Testis (tissue), 2 donors: ENCODE measurements at regions not wholly inside any gene's neighbourhood (a gene's known extent, or its start where the extent isn't known, plus 50 kb on each side); places are given as distances from the start of the nearest gene placed in this dataset.

Experiments
- DNase-seq: peaks from one replicate; pipeline ENCODE4 v3.0.0-alpha.2; 2019
- H3K27ac ChIP-seq, 2 donors: fragments of 200-600 bp; sonication (generic); one replicate each; pipeline ENCODE4 v1.5.1; 2019
- H3K27me3 ChIP-seq: fragments of 200-600 bp; sonication (generic); one replicate; pipeline ENCODE4 v1.5.1; 2019
- H3K36me3 ChIP-seq: fragments of 200-600 bp; sonication (generic); one replicate; pipeline ENCODE4 v1.5.1; 2017; ENCODE audit warnings: low read depth; ENCODE audit errors: missing control alignments
- H3K4me1 ChIP-seq: fragments of 200-600 bp; sonication (generic); one replicate; pipeline ENCODE4 v1.5.1; 2019
- H3K4me3 ChIP-seq, 2 donors: fragments of 200-600 bp; sonication (generic); one replicate each; pipeline ENCODE4 v1.5.1; 2017 to 2019
- H3K9me3 ChIP-seq: fragments of 200-600 bp; sonication (generic); one replicate; pipeline ENCODE4 v1.5.1; 2017
- POLR2A ChIP-seq: fragments of 450-650 bp; IDR thresholded peaks from one replicate; pipeline ENCODE4 v1.6.1; 2017; ENCODE audit warnings: antibody characterized with exemption, mild to moderate bottlenecking, moderate library complexity
- WGBS, 2 donors: methylation state at CpG; one replicate each; pipeline ENCODE4 v1.1.5; 2018; 5-methylcytosine and 5-hydroxymethylcytosine counted together
- intact Hi-C: fragments of 100-400 bp; cut with DNase I; formaldehyde crosslinking; loops from one replicate; pipeline ENCODE4 v1.15.1; 2023; ENCODE audit warnings: low total_unique reads
- TF ChIP-seq, protein P1 (sequence below), 3 experiments: fragments of 450-650 bp in 2 of 3; fragments of 200-600 bp in 1 of 3; sonication (generic) in 1 of 3; IDR thresholded peaks; one replicate each; pipeline ENCODE4 v1.5.1; 2016 to 2019; ENCODE audit warnings: antibody characterized with exemption in 3 of 3, mild to moderate bottlenecking in 2 of 3, moderate library complexity in 1 of 3

DNA sequence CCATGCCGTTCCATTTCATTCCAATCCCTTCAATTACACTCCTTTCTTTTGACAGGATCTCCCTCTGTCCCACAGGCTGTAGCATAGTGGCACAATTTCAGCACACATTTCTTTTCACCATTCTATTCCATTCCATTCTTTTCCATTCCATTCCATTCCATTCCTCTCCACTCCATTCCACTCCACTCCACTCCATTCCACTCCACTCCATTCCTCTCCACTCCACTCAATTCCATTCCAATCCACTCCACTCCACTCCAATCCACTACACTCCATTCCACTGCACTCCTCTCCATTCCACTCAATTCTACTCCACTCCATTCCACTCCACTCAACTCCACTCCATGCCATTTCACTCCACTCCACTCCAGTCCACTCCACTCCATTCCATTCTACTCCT is 1495.1 kb downstream of the TSPY10 start:
- WGBS, 2 donors = 38 to 55% methylated on average over 1 of the region's 1 CpG
- no peaks in the 10 kb centered on the region for H3K27me3 ChIP-seq
- H3K36me3 ChIP-seq = no peaks in the 10 kb centered on the region
- DNase-seq = no peak
- no peaks in the 10 kb centered on the region for H3K9me3 ChIP-seq
- TF ChIP-seq POLR2A = no peak
- TF ChIP-seq, protein P1, sequence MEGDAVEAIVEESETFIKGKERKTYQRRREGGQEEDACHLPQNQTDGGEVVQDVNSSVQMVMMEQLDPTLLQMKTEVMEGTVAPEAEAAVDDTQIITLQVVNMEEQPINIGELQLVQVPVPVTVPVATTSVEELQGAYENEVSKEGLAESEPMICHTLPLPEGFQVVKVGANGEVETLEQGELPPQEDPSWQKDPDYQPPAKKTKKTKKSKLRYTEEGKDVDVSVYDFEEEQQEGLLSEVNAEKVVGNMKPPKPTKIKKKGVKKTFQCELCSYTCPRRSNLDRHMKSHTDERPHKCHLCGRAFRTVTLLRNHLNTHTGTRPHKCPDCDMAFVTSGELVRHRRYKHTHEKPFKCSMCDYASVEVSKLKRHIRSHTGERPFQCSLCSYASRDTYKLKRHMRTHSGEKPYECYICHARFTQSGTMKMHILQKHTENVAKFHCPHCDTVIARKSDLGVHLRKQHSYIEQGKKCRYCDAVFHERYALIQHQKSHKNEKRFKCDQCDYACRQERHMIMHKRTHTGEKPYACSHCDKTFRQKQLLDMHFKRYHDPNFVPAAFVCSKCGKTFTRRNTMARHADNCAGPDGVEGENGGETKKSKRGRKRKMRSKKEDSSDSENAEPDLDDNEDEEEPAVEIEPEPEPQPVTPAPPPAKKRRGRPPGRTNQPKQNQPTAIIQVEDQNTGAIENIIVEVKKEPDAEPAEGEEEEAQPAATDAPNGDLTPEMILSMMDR (IDR thresholded peaks at IDR 0.05) = no peak
- intact Hi-C loops = no loop called here
- H3K4me3 ChIP-seq = no peak overlapping the region
- H3K27ac ChIP-seq = no peak overlapping the region
- H3K4me1 ChIP-seq = no peaks in the 10 kb centered on the region

- no peaks in the 10 kb centered on the region for H3K36me3 ChIP-seq
- H3K27me3 ChIP-seq = no peaks in the 10 kb centered on the region
- no peaks in the 10 kb centered on the region for H3K9me3 ChIP-seq
- no peak overlapping the region for H3K27ac ChIP-seq
- no peak overlapping the region for H3K4me3 ChIP-seq
- intact Hi-C loops = no loop called here
- H3K4me1 ChIP-seq = no peaks in the 10 kb centered on the region
- TF ChIP-seq, protein P1 (IDR thresholded peaks at IDR 0.05) = no peak
- TF ChIP-seq POLR2A = no peak
- DNase-seq = peak; percentile 14
- 8 to 31% methylated on average over 2 to 7 of the region's 7 CpGs for WGBS, 2 donors
Measured at GRCh38 chrY:11044234-11044883, 1516.7 kb downstream of the TSPY10 start.

DNA sequence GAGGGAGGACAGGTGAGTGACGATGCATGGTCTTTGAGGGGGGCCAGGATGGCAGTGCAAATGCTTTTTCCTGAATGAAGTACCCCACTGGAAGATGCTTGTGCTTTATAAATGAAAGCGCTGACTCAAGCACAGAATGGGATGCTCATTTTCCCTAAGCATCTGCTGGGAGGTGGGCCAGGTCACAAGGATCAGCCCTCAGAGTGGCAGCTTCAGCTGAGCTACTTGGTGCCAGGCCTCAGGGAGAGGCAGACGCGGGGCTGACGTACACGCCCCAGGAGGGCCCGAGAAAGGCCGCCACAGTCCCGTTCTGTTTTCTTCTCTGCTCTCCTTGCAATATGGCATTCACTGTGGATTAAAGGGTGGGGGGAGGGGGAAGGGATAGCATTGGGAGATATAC is 1535.8 kb downstream of the TSPY10 start:
- intact Hi-C loops = no loop called here
- Histone ChIP-seq H3K4me1 (no peaks in the 10 kb centered on the region), H3K36me3 (no peaks in the 10 kb centered on the region), H3K27ac (no peak overlapping the region), H3K9me3 (no peaks in the 10 kb centered on the region), H3K4me3 (no peak overlapping the region), H3K27me3 (no peaks in the 10 kb centered on the region)
- 61 to 70% methylated on average over 8 to 9 of the region's 9 CpGs for WGBS, 2 donors
- DNase-seq = no peak
- TF ChIP-seq, protein P1 (IDR thresholded peaks at IDR 0.05) = no peak
- TF ChIP-seq POLR2A = no peak

DNA sequence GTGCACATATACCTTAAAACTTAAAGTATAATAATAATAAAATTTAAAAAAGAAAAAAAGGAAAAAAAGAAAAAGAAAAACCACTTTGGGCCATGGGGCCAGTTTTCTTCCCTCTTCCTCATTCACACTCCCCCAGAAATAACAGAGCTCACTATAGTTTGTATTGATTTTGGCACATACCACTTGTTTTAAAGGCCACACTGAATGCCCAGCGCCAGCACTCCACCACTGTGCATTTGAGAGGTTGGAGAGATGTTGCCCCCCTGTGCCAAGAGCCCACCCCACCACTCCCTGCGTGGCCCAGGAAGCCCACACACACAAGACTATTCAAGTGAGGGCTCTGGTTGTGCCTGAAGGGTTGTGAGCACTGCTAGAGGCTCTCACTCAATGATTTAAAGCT is 1536.3 kb downstream of the TSPY10 start:
- 17 to 21% methylated on average over 2 of the region's 2 CpGs for WGBS, 2 donors
- Histone ChIP-seq H3K27ac (no peak overlapping the region), H3K4me3 (no peak overlapping the region), H3K4me1 (no peaks in the 10 kb centered on the region), H3K36me3 (no peaks in the 10 kb centered on the region), H3K9me3 (no peaks in the 10 kb centered on the region), H3K27me3 (no peaks in the 10 kb centered on the region)
- TF ChIP-seq, protein P1 (IDR thresholded peaks at IDR 0.05) = no peak
- no peak for TF ChIP-seq POLR2A
- intact Hi-C loops = no loop called here
- DNase-seq = no peak

- Histone ChIP-seq H3K9me3 (no peaks in the 10 kb centered on the region), H3K4me3 (no peak overlapping the region), H3K36me3 (no peaks in the 10 kb centered on the region), H3K27me3 (no peaks in the 10 kb centered on the region), H3K4me1 (no peaks in the 10 kb centered on the region), H3K27ac (no peak overlapping the region)
- WGBS, 2 donors = 17 to 60% methylated on average over 1 of the region's 1 CpG
- TF ChIP-seq, protein P1 (IDR thresholded peaks at IDR 0.05) = no peak
- no peak for TF ChIP-seq POLR2A
- DNase-seq = peak; percentile 50
- intact Hi-C loops = no loop called here
Measured at GRCh38 chrY:11064376-11064775, 1536.7 kb downstream of the TSPY10 start.
